ENCODE measurements at regions not wholly inside any gene's neighbourhood (a gene's known extent, or its start where the extent isn't known, plus 50 kb on each side); places are given as distances from the start of the nearest gene placed in this dataset.
A peak's percentile ranks its signal among the peaks of the same experiment; 100 is the strongest.
"Not testable (repeated sequence)": the region's sequence is repeated elsewhere in the genome, so short reads cannot be mapped to it uniquely, and the experiment has no call there.

DNA sequence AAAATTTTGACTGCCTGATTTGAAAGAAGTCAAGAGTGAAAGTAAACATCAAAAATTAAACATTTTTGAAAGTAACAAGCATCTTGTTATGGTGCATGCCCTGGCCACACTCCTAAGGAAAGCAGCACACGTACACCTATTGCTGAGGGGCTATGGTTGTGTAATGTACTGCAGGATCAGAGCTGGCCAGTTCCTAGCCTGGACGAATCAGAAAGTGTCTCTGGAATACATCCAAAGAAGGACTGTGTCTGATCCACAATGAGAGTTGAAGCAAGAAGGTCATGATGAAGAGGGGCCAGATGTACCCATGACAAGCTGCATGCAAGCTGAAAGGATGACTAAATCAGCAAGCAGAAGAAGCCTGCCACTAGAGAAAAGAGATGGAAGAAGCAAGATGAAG lies 618.2 kb downstream of the TLE1 start:
- no peak for TF ChIP-seq EP300 (IDR thresholded peaks at IDR 0.05)
- no peak for TF ChIP-seq POLR2A (IDR thresholded peaks at IDR 0.05)
- TF ChIP-seq CTCF (IDR thresholded peaks at IDR 0.05) = no peak
- TF ChIP-seq POLR2AphosphoS5 (IDR thresholded peaks at IDR 0.05) = no peak
- no peak for ATAC-seq

DNA sequence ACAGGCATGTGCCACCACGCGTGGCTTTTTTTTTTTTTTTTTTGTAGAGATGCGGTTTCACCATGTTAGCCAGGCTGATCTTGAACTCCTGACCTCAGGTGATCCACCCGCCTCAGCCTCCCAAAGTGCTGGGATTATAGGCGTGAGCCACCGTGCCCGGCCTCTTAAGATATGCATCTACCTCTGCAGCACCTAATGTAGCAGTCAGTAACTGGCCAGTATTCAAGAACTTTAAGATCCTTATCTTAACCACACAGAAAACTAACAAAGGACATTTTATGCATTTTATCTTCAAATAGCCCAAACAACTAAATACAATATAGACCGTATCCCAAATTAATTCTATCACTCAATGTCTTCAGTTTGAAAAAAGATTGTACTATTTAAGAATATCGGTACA lies 618.7 kb downstream of the TLE1 start:
- no peaks in the 10 kb centered on the region for H3K36me3 ChIP-seq

More for the DNA sequence above, 618.2 kb downstream of the TLE1 start:
- WGBS, 2 donors (ENCODE audit: low coverage in 1 of 2) = 25 to 55% methylated on average over 2 of the region's 2 CpGs
- no peaks in the 10 kb centered on the region for H3K27me3 ChIP-seq
- no peaks in the 10 kb centered on the region for H3K36me3 ChIP-seq
- no peaks in the 10 kb centered on the region for H3K9me3 ChIP-seq
- no peaks in the 10 kb centered on the region for H3K4me1 ChIP-seq
- H3K27ac ChIP-seq = no peak overlapping the region
- no peak overlapping the region for H3K4me3 ChIP-seq

GRCh38 chr9:81069923-81070322 lies 619.4 kb downstream of the TLE1 start:
- WGBS, 2 donors (ENCODE audit: low coverage in 1 of 2) = 60 to 81% methylated on average over 1 to 4 of the region's 4 CpGs

More for the DNA sequence above, 618.7 kb downstream of the TLE1 start:
- no peak for ATAC-seq
- Histone ChIP-seq H3K9me3 (no peaks in the 10 kb centered on the region), H3K4me1 (no peaks in the 10 kb centered on the region), H3K27ac (no peak overlapping the region), H3K4me3 (no peak overlapping the region), H3K27me3 (no peaks in the 10 kb centered on the region)
- no peak for TF ChIP-seq POLR2A (IDR thresholded peaks at IDR 0.05)
- no peak for TF ChIP-seq EP300 (IDR thresholded peaks at IDR 0.05)
- TF ChIP-seq POLR2AphosphoS5 (IDR thresholded peaks at IDR 0.05) = no peak
- no peak for TF ChIP-seq CTCF (IDR thresholded peaks at IDR 0.05)
- 83 to 84% methylated on average over 2 to 7 of the region's 9 CpGs for WGBS, 2 donors (ENCODE audit: low coverage in 1 of 2)

GRCh38 chr9:81069038-81069795 lies 620.1 kb downstream of the TLE1 start:
- no peak for TF ChIP-seq POLR2AphosphoS5 (IDR thresholded peaks at IDR 0.05)
- TF ChIP-seq CTCF (IDR thresholded peaks at IDR 0.05) = no peak
- TF ChIP-seq POLR2A (IDR thresholded peaks at IDR 0.05) = no peak
- no peak for TF ChIP-seq EP300 (IDR thresholded peaks at IDR 0.05)
- no peak overlapping the region for H3K27ac ChIP-seq
- no peaks in the 10 kb centered on the region for H3K4me1 ChIP-seq
- no peak overlapping the region for H3K4me3 ChIP-seq
- no CpG with 5 or more reads among the region's 3 CpGs for WGBS, 2 donors (ENCODE audit: low coverage in 1 of 2)
- H3K36me3 ChIP-seq = no peaks in the 10 kb centered on the region
- H3K27me3 ChIP-seq = no peaks in the 10 kb centered on the region
- peaks cover 0 to 1% (median 0%) of the 10 kb centered on the region in 3 donors for H3K9me3 ChIP-seq
- peak; percentile 31 for ATAC-seq

More at GRCh38 chr9:81069923-81070322, 619.4 kb downstream of the TLE1 start:
- H3K4me1 ChIP-seq = no peaks in the 10 kb centered on the region
- TF ChIP-seq EP300 (IDR thresholded peaks at IDR 0.05) = no peak
- TF ChIP-seq POLR2AphosphoS5 (IDR thresholded peaks at IDR 0.05) = no peak
- TF ChIP-seq CTCF (IDR thresholded peaks at IDR 0.05) = no peak
- no peak for TF ChIP-seq POLR2A (IDR thresholded peaks at IDR 0.05)
- no peak for ATAC-seq
- no peak overlapping the region for H3K4me3 ChIP-seq
- H3K27ac ChIP-seq = no peak overlapping the region
- no peaks in the 10 kb centered on the region for H3K36me3 ChIP-seq
- no peaks in the 10 kb centered on the region for H3K9me3 ChIP-seq
- H3K27me3 ChIP-seq = no peaks in the 10 kb centered on the region

DNA sequence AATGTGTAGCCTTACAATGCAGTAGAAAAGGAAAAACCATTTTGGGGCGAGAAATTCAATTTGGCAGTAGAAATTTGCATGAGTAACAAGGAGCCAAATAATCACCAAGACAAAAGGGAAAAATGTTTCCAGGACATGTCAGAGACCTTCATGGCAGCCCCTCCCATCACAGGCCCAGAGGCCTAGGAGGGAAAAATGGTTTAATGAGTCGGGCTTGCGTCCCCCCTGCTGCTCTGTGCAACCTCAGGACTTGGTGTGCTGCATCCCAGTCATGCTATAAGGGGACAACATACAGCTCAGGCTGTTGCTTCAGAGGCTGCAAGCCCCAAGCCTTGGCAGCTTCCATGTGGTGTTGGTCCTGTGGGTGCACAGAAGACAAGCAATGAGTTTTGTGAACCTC lies 626.4 kb downstream of the TLE1 start:
- not testable (repeated sequence) for ATAC-seq, H3K4me3 ChIP-seq, H3K27ac ChIP-seq, H3K36me3 ChIP-seq, H3K27me3 ChIP-seq, H3K4me1 ChIP-seq
- H3K9me3 ChIP-seq = peaks cover 0 to 14% (median 0%) of the 10 kb centered on the region in 3 donors
- 83 to 100% methylated on average over 1 to 3 of the region's 3 CpGs for WGBS, 2 donors (ENCODE audit: low coverage in 1 of 2)
